Adrenal gland (tissue), 5 donors: ENCODE measurements at regions not wholly inside any gene's neighbourhood (a gene's known extent, or its start where the extent isn't known, plus 50 kb on each side); places are given as distances from the start of the nearest gene placed in this dataset.

Experiments used
- CTCF ChIP-seq, 6 experiments: fragments of 450-650 bp in 4 of 6; fragments of 200-600 bp in 2 of 6; sonication (generic) in 1 of 6; IDR thresholded peaks; 1 replicate in 5 of 6; 2 replicates in 1 of 6; pipeline versions ENCODE4 v1.5.1 to v1.8.0; 2016 to 2021; ENCODE audit warnings: antibody characterized with exemption in 6 of 6, mild to moderate bottlenecking in 2 of 6, moderate library complexity in 1 of 6
- POLR2A ChIP-seq, 2 donors: fragments of 450-650 bp; IDR thresholded peaks; one replicate each; pipeline ENCODE4 v1.6.1; 2017; ENCODE audit warnings: antibody characterized with exemption in 2 of 2, mild to moderate bottlenecking in 2 of 2, moderate library complexity in 1 of 2
- donor health status: DM: no; HTN: no; CAD: no.

GRCh38 chr20:2204021-2204420, 91.8 kb upstream of the TGM3 start:
- TF ChIP-seq CTCF (IDR thresholded peaks at IDR 0.05) (no peak), POLR2A (IDR thresholded peaks at IDR 0.05) (no peak)
